ENCODE measurements at regions not wholly inside any gene's neighbourhood (a gene's known extent, or its start where the extent isn't known, plus 50 kb on each side); places are given as distances from the start of the nearest gene placed in this dataset.
A peak's percentile ranks its signal among the peaks of the same experiment; 100 is the strongest.

GRCh38 chr22:42194104-42194851, 63.7 kb upstream of the CYP2D6 start:
- ChIA-PET CTCF (interaction anchor here in 1 of 2 donors (0.6 kb wide), 1 partner anchor 16 kb away, joined by 3 read pairs; no protein-coding TSS in a partner anchor), POLR2A (interaction anchor here (0.6 kb wide), 2 partner anchors 16 to 929 kb away, joined by 5 to 8 read pairs; no protein-coding TSS in a partner anchor)
- Histone ChIP-seq H3K27me3 (replicated peaks in 1 of 2; ENCODE audit: control insufficient read depth in 2 of 2, extremely low read depth in 1 of 2, insufficient read depth in 2 of 2, low read length in 1 of 2) (no peaks in the 10 kb centered on the region), H3K4me3 (ENCODE audit: control insufficient read depth in 1 of 2, extremely low read depth in 1 of 2, low read length in 1 of 2) (no peak overlapping the region), H3K27ac (ENCODE audit: low read length) (no peak overlapping the region), H3K36me3 (ENCODE audit: control insufficient read depth in 2 of 2, extremely low read depth in 1 of 2, insufficient read depth in 1 of 2, low read length in 1 of 2) (peaks cover 0 to 2% of the 10 kb centered on the region in 2 donors), H3K4me1 (ENCODE audit: control insufficient read depth in 1 of 2, extremely low read depth in 1 of 2, insufficient read depth in 2 of 2, low read length in 2 of 2) (peaks cover 4 to 15% of the 10 kb centered on the region in 2 experiments), H3K9me3 (no peaks in the 10 kb centered on the region)
- ATAC-seq (replicated peaks in 1 of 4) (no peak), DNase-seq (no peak)
- peaks cover 6% of the 10 kb centered on the region for H3K36me3 Mint-ChIP-seq
- WGBS (ENCODE audit: insufficient coverage): 75% methylated on average over 4 of the region's 10 CpGs
- H3K4me1 Mint-ChIP-seq: peaks cover 77 to 81% (median 78%) of the 10 kb centered on the region in 3 donors
- peak overlapping the region in 1 of 2 donors; percentile 69 for H3K27ac Mint-ChIP-seq
- H3K4me3 Mint-ChIP-seq: no peak overlapping the region
- H3K27me3 Mint-ChIP-seq: no peaks in the 10 kb centered on the region
- no peaks in the 10 kb centered on the region for H3K9me3 Mint-ChIP-seq

GRCh38 chr22:42192547-42192946, 61.9 kb upstream of the CYP2D6 start:
- H3K36me3 Mint-ChIP-seq: peaks cover 7% of the 10 kb centered on the region
- Histone ChIP-seq H3K4me3 (ENCODE audit: control insufficient read depth in 1 of 2, extremely low read depth in 1 of 2, low read length in 1 of 2) (no peak overlapping the region), H3K4me1 (ENCODE audit: control insufficient read depth in 1 of 2, extremely low read depth in 1 of 2, insufficient read depth in 2 of 2, low read length in 2 of 2) (peaks cover 4 to 15% of the 10 kb centered on the region in 2 experiments), H3K36me3 (ENCODE audit: control insufficient read depth in 2 of 2, extremely low read depth in 1 of 2, insufficient read depth in 1 of 2, low read length in 1 of 2) (no peaks in the 10 kb centered on the region), H3K9me3 (no peaks in the 10 kb centered on the region), H3K27me3 (replicated peaks in 1 of 2; ENCODE audit: control insufficient read depth in 2 of 2, extremely low read depth in 1 of 2, insufficient read depth in 2 of 2, low read length in 1 of 2) (no peaks in the 10 kb centered on the region), H3K27ac (ENCODE audit: low read length) (no peak overlapping the region)
- DNase-seq: no peak
- ChIA-PET CTCF (no interaction called here), POLR2A (no interaction called here)
- no peak for ATAC-seq (replicated peaks in 1 of 4)
- H3K27me3 Mint-ChIP-seq: no peaks in the 10 kb centered on the region
- H3K4me3 Mint-ChIP-seq: no peak overlapping the region
- 60% methylated on average over 3 of the region's 3 CpGs for WGBS (ENCODE audit: insufficient coverage)
- H3K4me1 Mint-ChIP-seq: peaks cover 83 to 88% (median 85%) of the 10 kb centered on the region in 3 donors
- H3K9me3 Mint-ChIP-seq: no peaks in the 10 kb centered on the region
- peak overlapping the region; percentile 59 to 72 for H3K27ac Mint-ChIP-seq

GRCh38 chr22:42190274-42190673, 59.7 kb upstream of the CYP2D6 start:
- Histone ChIP-seq H3K9me3 (no peaks in the 10 kb centered on the region), H3K27me3 (replicated peaks in 1 of 2; ENCODE audit: control insufficient read depth in 2 of 2, extremely low read depth in 1 of 2, insufficient read depth in 2 of 2, low read length in 1 of 2) (no peaks in the 10 kb centered on the region), H3K27ac (ENCODE audit: low read length) (no peak overlapping the region), H3K4me3 (ENCODE audit: control insufficient read depth in 1 of 2, extremely low read depth in 1 of 2, low read length in 1 of 2) (no peak overlapping the region), H3K36me3 (ENCODE audit: control insufficient read depth in 2 of 2, extremely low read depth in 1 of 2, insufficient read depth in 1 of 2, low read length in 1 of 2) (no peaks in the 10 kb centered on the region), H3K4me1 (ENCODE audit: control insufficient read depth in 1 of 2, extremely low read depth in 1 of 2, insufficient read depth in 2 of 2, low read length in 2 of 2) (peaks cover 2 to 11% of the 10 kb centered on the region in 2 experiments)
- no peaks in the 10 kb centered on the region for H3K9me3 Mint-ChIP-seq
- ATAC-seq (replicated peaks in 1 of 4): no peak
- no peak for DNase-seq
- H3K27ac Mint-ChIP-seq: peak overlapping the region in 1 of 2 donors; percentile 55
- peaks cover 5% of the 10 kb centered on the region for H3K36me3 Mint-ChIP-seq
- no CpG with 5 or more reads among the region's 1 CpG for WGBS (ENCODE audit: insufficient coverage)
- peaks cover 90 to 91% (median 91%) of the 10 kb centered on the region in 3 donors for H3K4me1 Mint-ChIP-seq
- no peak overlapping the region for H3K4me3 Mint-ChIP-seq
- H3K27me3 Mint-ChIP-seq: no peaks in the 10 kb centered on the region
- ChIA-PET CTCF (no interaction called here), POLR2A (no interaction called here)

- ChIA-PET POLR2A (no interaction called here), CTCF (no interaction called here)
- Mint-ChIP-seq H3K36me3 (peaks cover 5% of the 10 kb centered on the region), H3K9me3 (no peaks in the 10 kb centered on the region), H3K27ac (no peak overlapping the region), H3K4me1 (peaks cover 88 to 92% (median 90%) of the 10 kb centered on the region in 3 donors), H3K4me3 (no peak overlapping the region), H3K27me3 (no peaks in the 10 kb centered on the region)
- no peak for DNase-seq
- H3K4me1 ChIP-seq (ENCODE audit: control insufficient read depth in 1 of 2, extremely low read depth in 1 of 2, insufficient read depth in 2 of 2, low read length in 2 of 2): peaks cover 2 to 11% of the 10 kb centered on the region in 2 experiments
- WGBS (ENCODE audit: insufficient coverage): 100% methylated on average over 3 of the region's 4 CpGs
- H3K27me3 ChIP-seq (replicated peaks in 1 of 2; ENCODE audit: control insufficient read depth in 2 of 2, extremely low read depth in 1 of 2, insufficient read depth in 2 of 2, low read length in 1 of 2): no peaks in the 10 kb centered on the region
- no peaks in the 10 kb centered on the region for H3K9me3 ChIP-seq
- no peak overlapping the region for H3K4me3 ChIP-seq (ENCODE audit: control insufficient read depth in 1 of 2, extremely low read depth in 1 of 2, low read length in 1 of 2)
- H3K27ac ChIP-seq (ENCODE audit: low read length): no peak overlapping the region
- H3K36me3 ChIP-seq (ENCODE audit: control insufficient read depth in 2 of 2, extremely low read depth in 1 of 2, insufficient read depth in 1 of 2, low read length in 1 of 2): no peaks in the 10 kb centered on the region
- ATAC-seq (replicated peaks in 1 of 4): no peak
Measured at GRCh38 chr22:42189761-42190160, 59.2 kb upstream of the CYP2D6 start.

GRCh38 chr22:42188808-42189447, 58.3 kb upstream of the CYP2D6 start:
- CTCF ChIA-PET: no interaction called here
- Histone ChIP-seq H3K9me3 (no peaks in the 10 kb centered on the region), H3K4me1 (ENCODE audit: control insufficient read depth in 1 of 2, extremely low read depth in 1 of 2, insufficient read depth in 2 of 2, low read length in 2 of 2) (peaks cover 2 to 7% of the 10 kb centered on the region in 2 experiments), H3K27ac (ENCODE audit: low read length) (no peak overlapping the region), H3K36me3 (ENCODE audit: control insufficient read depth in 2 of 2, extremely low read depth in 1 of 2, insufficient read depth in 1 of 2, low read length in 1 of 2) (no peaks in the 10 kb centered on the region), H3K27me3 (replicated peaks in 1 of 2; ENCODE audit: control insufficient read depth in 2 of 2, extremely low read depth in 1 of 2, insufficient read depth in 2 of 2, low read length in 1 of 2) (no peaks in the 10 kb centered on the region), H3K4me3 (ENCODE audit: control insufficient read depth in 1 of 2, extremely low read depth in 1 of 2, low read length in 1 of 2) (no peak overlapping the region)
- Mint-ChIP-seq H3K36me3 (peaks cover 5% of the 10 kb centered on the region), H3K9me3 (no peaks in the 10 kb centered on the region), H3K27me3 (no peaks in the 10 kb centered on the region), H3K27ac (peak overlapping the region in 1 of 2 donors; percentile 22), H3K4me3 (no peak overlapping the region), H3K4me1 (peaks cover 85 to 89% (median 88%) of the 10 kb centered on the region in 3 donors)
- no peak for ATAC-seq (replicated peaks in 1 of 4)
- DNase-seq: no peak
- 94% methylated on average over 2 of the region's 4 CpGs for WGBS (ENCODE audit: insufficient coverage)
- POLR2A ChIA-PET: no interaction called here

GRCh38 chr22:42187646-42188045, 57.0 kb upstream of the CYP2D6 start:
- no peaks in the 10 kb centered on the region for H3K9me3 Mint-ChIP-seq
- DNase-seq (no peak), ATAC-seq (replicated peaks in 1 of 4) (no peak)
- H3K27ac Mint-ChIP-seq: no peak overlapping the region
- ChIA-PET POLR2A (no interaction called here), CTCF (no interaction called here)
- H3K27me3 Mint-ChIP-seq: no peaks in the 10 kb centered on the region
- H3K4me3 ChIP-seq (ENCODE audit: control insufficient read depth in 1 of 2, extremely low read depth in 1 of 2, low read length in 1 of 2): no peak overlapping the region
- peaks cover 5% of the 10 kb centered on the region for H3K36me3 Mint-ChIP-seq
- no peaks in the 10 kb centered on the region for H3K9me3 ChIP-seq
- H3K27ac ChIP-seq (ENCODE audit: low read length): no peak overlapping the region
- no peaks in the 10 kb centered on the region for H3K27me3 ChIP-seq (replicated peaks in 1 of 2; ENCODE audit: control insufficient read depth in 2 of 2, extremely low read depth in 1 of 2, insufficient read depth in 2 of 2, low read length in 1 of 2)
- H3K4me1 Mint-ChIP-seq: peaks cover 85 to 89% (median 89%) of the 10 kb centered on the region in 3 donors
- H3K4me3 Mint-ChIP-seq: no peak overlapping the region
- no CpG with 5 or more reads among the region's 3 CpGs for WGBS (ENCODE audit: insufficient coverage)
- no peaks in the 10 kb centered on the region for H3K36me3 ChIP-seq (ENCODE audit: control insufficient read depth in 2 of 2, extremely low read depth in 1 of 2, insufficient read depth in 1 of 2, low read length in 1 of 2)
- peaks cover 2 to 19% of the 10 kb centered on the region in 2 experiments for H3K4me1 ChIP-seq (ENCODE audit: control insufficient read depth in 1 of 2, extremely low read depth in 1 of 2, insufficient read depth in 2 of 2, low read length in 2 of 2)
